ENCODE measurements at regions not wholly inside any gene's neighbourhood (a gene's known extent, or its start where the extent isn't known, plus 50 kb on each side); places are given as distances from the start of the nearest gene placed in this dataset.

GRCh38 chr4:8766610-8767009, 105.0 kb downstream of the HMX1 start:
- Histone ChIP-seq H3K4me3 (ENCODE audit: low read length) (no peak overlapping the region), H3K27ac (ENCODE audit: low read length) (no peak overlapping the region), H3K27me3 (ENCODE audit: control insufficient read depth, insufficient read depth, low read length) (peaks cover 14% of the 10 kb centered on the region), H3K9me3 (replicated peaks; ENCODE audit: control insufficient read depth, low read depth, low read length) (no peaks in the 10 kb centered on the region), H3K36me3 (ENCODE audit: control insufficient read depth, insufficient read depth, low read length) (no peaks in the 10 kb centered on the region), H3K4me1 (ENCODE audit: control insufficient read depth, insufficient read depth, low read length) (no peaks in the 10 kb centered on the region)
- WGBS (ENCODE audit: insufficient coverage), result 59% methylated on average over 5 of the region's 12 CpGs
- DNase-seq, result no peak

DNA sequence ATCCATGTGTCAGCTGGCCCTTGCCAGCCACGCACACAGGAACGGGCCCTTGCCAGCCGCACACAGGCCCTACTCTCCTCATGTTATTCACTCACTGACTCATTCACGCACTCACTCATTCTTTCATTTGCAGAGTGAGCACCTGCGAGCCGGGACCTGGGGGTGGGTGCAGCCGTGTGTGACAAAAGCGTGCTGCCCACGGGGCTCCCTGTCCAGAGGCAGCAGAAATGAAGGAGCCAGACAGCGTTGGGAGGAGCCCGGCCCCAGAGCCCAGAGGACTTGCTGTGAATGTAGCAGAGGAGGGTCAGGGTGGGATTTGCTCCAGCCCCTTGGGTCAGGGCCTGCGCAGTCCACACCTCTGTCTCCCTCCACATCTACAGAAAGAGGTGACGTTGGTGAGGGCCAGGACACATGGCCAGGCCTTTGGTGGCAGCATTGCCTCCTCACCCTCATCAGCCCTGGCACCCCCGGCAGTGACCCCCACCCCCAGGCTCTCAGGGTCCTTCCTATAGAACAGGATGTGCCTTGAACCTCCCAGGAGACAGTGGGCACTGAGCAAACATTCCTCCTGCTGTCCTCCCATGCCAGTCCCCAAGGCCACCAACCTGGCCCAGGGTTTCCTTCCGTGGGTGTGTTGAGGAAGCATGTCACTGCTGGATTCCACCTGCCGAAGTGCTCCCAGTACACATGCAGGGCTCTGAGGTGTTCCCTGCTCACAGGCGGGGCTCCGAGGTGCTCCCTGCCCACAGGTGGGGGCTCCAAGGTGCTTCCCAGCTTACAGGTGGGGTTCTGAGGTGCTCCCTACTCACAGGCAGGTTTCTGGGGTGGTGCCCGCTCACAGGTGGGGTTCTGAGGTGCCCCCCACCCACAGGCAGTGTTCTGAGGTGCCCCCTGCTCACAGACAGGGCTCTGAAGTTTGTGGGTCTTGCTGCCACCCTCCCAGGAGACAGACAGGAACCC, 105.7 kb downstream of the HMX1 start:
- Histone ChIP-seq H3K36me3 (ENCODE audit: control insufficient read depth, insufficient read depth, low read length) (no peaks in the 10 kb centered on the region), H3K4me1 (ENCODE audit: control insufficient read depth, insufficient read depth, low read length) (no peaks in the 10 kb centered on the region), H3K4me3 (ENCODE audit: low read length) (no peak overlapping the region), H3K9me3 (replicated peaks; ENCODE audit: control insufficient read depth, low read depth, low read length) (no peaks in the 10 kb centered on the region), H3K27ac (ENCODE audit: low read length) (no peak overlapping the region), H3K27me3 (ENCODE audit: control insufficient read depth, insufficient read depth, low read length) (peaks cover 16% of the 10 kb centered on the region)
- DNase-seq, result no peak
- 81% methylated on average over 16 of the region's 19 CpGs for whole genome bisulfite sequencing (ENCODE audit: insufficient coverage)

DNA sequence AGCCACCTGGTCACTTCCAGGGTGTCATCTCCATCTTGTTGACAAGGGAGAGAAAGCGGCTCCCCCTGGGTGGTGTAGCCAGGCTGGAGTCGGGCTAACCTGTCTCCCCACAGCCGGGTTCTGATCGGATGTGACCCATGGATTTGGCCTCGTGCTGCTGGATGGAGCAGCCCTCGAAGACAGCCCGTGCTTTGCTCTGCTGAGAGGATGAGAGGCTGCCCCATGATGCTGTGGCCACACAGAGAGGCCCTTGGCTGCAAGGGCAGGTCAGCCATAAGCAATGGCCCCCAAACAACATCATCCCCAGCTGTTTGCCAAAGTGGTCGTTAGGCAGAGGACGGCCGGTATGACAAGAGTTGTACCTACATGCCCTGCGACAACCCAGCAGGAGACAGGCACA, 106.6 kb downstream of the HMX1 start:
- WGBS (ENCODE audit: insufficient coverage), result 77% methylated on average over 8 of the region's 11 CpGs
- peaks cover 21% of the 10 kb centered on the region for H3K27me3 ChIP-seq (ENCODE audit: control insufficient read depth, insufficient read depth, low read length)
- DNase-seq, result no peak

DNA sequence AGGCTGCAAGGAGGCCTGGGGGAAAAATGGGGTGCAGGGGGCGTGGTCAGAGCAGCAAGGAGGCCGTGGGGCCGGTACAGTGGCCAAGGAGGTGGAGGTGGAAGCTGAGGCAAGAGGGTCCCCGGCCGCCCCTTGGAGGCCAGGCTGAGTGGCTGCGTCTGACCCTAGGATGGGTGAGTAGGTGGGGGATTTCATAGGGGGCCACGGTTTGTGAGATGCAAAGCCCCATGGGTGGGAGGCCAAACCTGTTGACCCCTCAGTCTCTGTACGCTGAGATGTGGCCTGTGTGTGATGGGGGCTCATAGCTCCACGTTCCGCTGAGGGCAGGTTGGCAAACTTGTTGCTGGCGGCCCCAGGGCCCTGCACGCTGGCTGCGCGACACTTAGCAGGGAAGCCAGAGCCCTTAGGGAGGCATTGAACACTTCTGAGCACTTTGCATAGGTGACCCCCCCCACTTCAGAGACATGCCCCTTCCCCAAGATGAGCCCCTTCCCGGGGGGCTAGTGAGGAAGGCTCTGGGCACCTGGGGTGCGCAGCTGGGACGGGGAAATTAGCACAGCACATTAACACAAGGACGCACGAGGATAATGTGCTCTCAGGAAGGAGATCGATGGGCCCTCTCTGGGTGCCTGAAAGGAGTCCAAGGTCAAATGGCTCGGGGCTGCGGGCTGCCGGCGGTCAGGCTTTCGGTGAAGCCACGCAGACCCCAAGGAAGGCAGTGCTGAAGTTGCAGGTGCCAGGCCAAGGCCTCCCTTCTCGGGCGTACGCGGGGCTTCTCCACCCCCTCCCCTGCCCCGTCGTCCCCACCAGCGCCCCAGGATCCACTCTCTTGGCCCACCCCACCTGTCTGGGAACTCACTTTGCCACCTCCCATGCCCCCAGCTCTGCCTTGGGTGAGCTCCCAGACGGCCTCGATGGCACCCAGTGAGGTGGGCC, 107.4 kb downstream of the HMX1 start:
- Histone ChIP-seq H3K27me3 (ENCODE audit: control insufficient read depth, insufficient read depth, low read length) (peaks cover 21% of the 10 kb centered on the region), H3K27ac (ENCODE audit: low read length) (no peak overlapping the region)

More for the DNA sequence above, 106.6 kb downstream of the HMX1 start:
- no peaks in the 10 kb centered on the region for H3K4me1 ChIP-seq (ENCODE audit: control insufficient read depth, insufficient read depth, low read length)
- H3K4me3 ChIP-seq (ENCODE audit: low read length), result no peak overlapping the region
- no peaks in the 10 kb centered on the region for H3K36me3 ChIP-seq (ENCODE audit: control insufficient read depth, insufficient read depth, low read length)
- H3K27ac ChIP-seq (ENCODE audit: low read length), result no peak overlapping the region
- no peaks in the 10 kb centered on the region for H3K9me3 ChIP-seq (replicated peaks; ENCODE audit: control insufficient read depth, low read depth, low read length)

GRCh38 chr4:8762951-8763735, 108.5 kb downstream of the HMX1 start:
- no peaks in the 10 kb centered on the region for H3K36me3 ChIP-seq (ENCODE audit: control insufficient read depth, insufficient read depth, low read length)
- WGBS (ENCODE audit: insufficient coverage), result 52% methylated on average over 19 of the region's 23 CpGs
- H3K27me3 ChIP-seq (ENCODE audit: control insufficient read depth, insufficient read depth, low read length), result peaks cover 21% of the 10 kb centered on the region
- H3K9me3 ChIP-seq (replicated peaks; ENCODE audit: control insufficient read depth, low read depth, low read length), result no peaks in the 10 kb centered on the region
- no peak for DNase-seq
- no peaks in the 10 kb centered on the region for H3K4me1 ChIP-seq (ENCODE audit: control insufficient read depth, insufficient read depth, low read length)
- H3K27ac ChIP-seq (ENCODE audit: low read length), result no peak overlapping the region
- H3K4me3 ChIP-seq (ENCODE audit: low read length), result no peak overlapping the region

More for the DNA sequence above, 107.4 kb downstream of the HMX1 start:
- no peak for DNase-seq
- no peak overlapping the region for H3K4me3 ChIP-seq (ENCODE audit: low read length)
- WGBS (ENCODE audit: insufficient coverage), result 64% methylated on average over 27 of the region's 35 CpGs
- no peaks in the 10 kb centered on the region for H3K9me3 ChIP-seq (replicated peaks; ENCODE audit: control insufficient read depth, low read depth, low read length)
- H3K4me1 ChIP-seq (ENCODE audit: control insufficient read depth, insufficient read depth, low read length), result no peaks in the 10 kb centered on the region
- no peaks in the 10 kb centered on the region for H3K36me3 ChIP-seq (ENCODE audit: control insufficient read depth, insufficient read depth, low read length)

- peaks cover 21% of the 10 kb centered on the region for H3K27me3 ChIP-seq (ENCODE audit: control insufficient read depth, insufficient read depth, low read length)
Measured at GRCh38 chr4:8762356-8762755, 109.3 kb downstream of the HMX1 start.

DNA sequence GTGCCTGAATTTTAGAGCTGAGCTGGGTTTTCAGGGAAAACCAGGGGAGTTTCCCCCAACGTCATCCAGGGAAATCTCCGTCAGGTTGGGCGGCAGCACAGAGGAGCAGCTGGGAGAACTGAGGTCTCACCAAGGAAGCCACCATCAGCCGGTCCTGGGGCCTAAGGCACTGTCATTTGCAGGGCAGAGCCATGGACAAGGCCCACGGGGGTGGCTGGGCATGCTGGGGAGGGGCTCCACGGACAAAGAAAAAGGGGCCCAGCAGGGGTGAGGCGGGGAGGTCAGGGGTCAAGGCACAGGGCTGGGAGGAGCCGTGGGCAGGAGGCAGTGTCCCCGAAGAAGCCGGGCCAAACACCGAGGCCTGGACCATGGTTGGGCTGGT, 109.8 kb downstream of the HMX1 start:
- no peak for DNase-seq
- Histone ChIP-seq H3K27me3 (ENCODE audit: control insufficient read depth, insufficient read depth, low read length) (peaks cover 21% of the 10 kb centered on the region), H3K9me3 (replicated peaks; ENCODE audit: control insufficient read depth, low read depth, low read length) (no peaks in the 10 kb centered on the region), H3K36me3 (ENCODE audit: control insufficient read depth, insufficient read depth, low read length) (no peaks in the 10 kb centered on the region), H3K4me1 (ENCODE audit: control insufficient read depth, insufficient read depth, low read length) (no peaks in the 10 kb centered on the region), H3K4me3 (ENCODE audit: low read length) (no peak overlapping the region), H3K27ac (ENCODE audit: low read length) (no peak overlapping the region)
- 51% methylated on average over 11 of the region's 11 CpGs for WGBS (ENCODE audit: insufficient coverage)

More at GRCh38 chr4:8762356-8762755, 109.3 kb downstream of the HMX1 start:
- Histone ChIP-seq H3K9me3 (replicated peaks; ENCODE audit: control insufficient read depth, low read depth, low read length) (no peaks in the 10 kb centered on the region), H3K4me1 (ENCODE audit: control insufficient read depth, insufficient read depth, low read length) (no peaks in the 10 kb centered on the region), H3K36me3 (ENCODE audit: control insufficient read depth, insufficient read depth, low read length) (no peaks in the 10 kb centered on the region), H3K27ac (ENCODE audit: low read length) (no peak overlapping the region), H3K4me3 (ENCODE audit: low read length) (no peak overlapping the region)
- WGBS (ENCODE audit: insufficient coverage), result 63% methylated on average over 6 of the region's 7 CpGs
- no peak for DNase-seq

- WGBS (ENCODE audit: insufficient coverage), result 43% methylated on average over 8 of the region's 17 CpGs
- no peaks in the 10 kb centered on the region for H3K9me3 ChIP-seq (replicated peaks; ENCODE audit: control insufficient read depth, low read depth, low read length)
- peaks cover 18% of the 10 kb centered on the region for H3K27me3 ChIP-seq (ENCODE audit: control insufficient read depth, insufficient read depth, low read length)
- no peaks in the 10 kb centered on the region for H3K4me1 ChIP-seq (ENCODE audit: control insufficient read depth, insufficient read depth, low read length)
- no peak overlapping the region for H3K4me3 ChIP-seq (ENCODE audit: low read length)
- no peaks in the 10 kb centered on the region for H3K36me3 ChIP-seq (ENCODE audit: control insufficient read depth, insufficient read depth, low read length)
- no peak overlapping the region for H3K27ac ChIP-seq (ENCODE audit: low read length)
- DNase-seq, result no peak
Measured at GRCh38 chr4:8761167-8761823, 110.3 kb downstream of the HMX1 start.

- Histone ChIP-seq H3K4me1 (ENCODE audit: control insufficient read depth, insufficient read depth, low read length) (no peaks in the 10 kb centered on the region), H3K27me3 (ENCODE audit: control insufficient read depth, insufficient read depth, low read length) (peaks cover 17% of the 10 kb centered on the region), H3K9me3 (replicated peaks; ENCODE audit: control insufficient read depth, low read depth, low read length) (no peaks in the 10 kb centered on the region), H3K36me3 (ENCODE audit: control insufficient read depth, insufficient read depth, low read length) (no peaks in the 10 kb centered on the region), H3K4me3 (ENCODE audit: low read length) (no peak overlapping the region), H3K27ac (ENCODE audit: low read length) (no peak overlapping the region)
- WGBS (ENCODE audit: insufficient coverage), result 70% methylated on average over 8 of the region's 11 CpGs
- DNase-seq, result no peak
Measured at GRCh38 chr4:8760561-8760960, 111.1 kb downstream of the HMX1 start.
